ENCODE measurements at regions not wholly inside any gene's neighbourhood (a gene's known extent, or its start where the extent isn't known, plus 50 kb on each side); places are given as distances from the start of the nearest gene placed in this dataset.

GRCh38 chr5:127227881-127228280 is 62.7 kb upstream of the MEGF10 start:
- TF ChIP-seq USF2 (IDR thresholded peaks at IDR 0.05; ENCODE audit: borderline replicate concordance, low read depth, low read length) (no peak), EP300 (IDR thresholded peaks at IDR 0.05; ENCODE audit: borderline replicate concordance in 1 of 2, low read depth in 1 of 2, low read length in 1 of 2) (no peak), REST (IDR thresholded peaks at IDR 0.05; ENCODE audit: low read depth, low read length) (no peak), CTCF (IDR thresholded peaks at IDR 0.05) (no peak), POLR2AphosphoS5 (IDR thresholded peaks at IDR 0.05; ENCODE audit: low read depth, low read length) (no peak), PBX3 (IDR thresholded peaks at IDR 0.05) (no peak)

Measured in SK-N-SH (cell line).